ENCODE measurements at regions not wholly inside any gene's neighbourhood (a gene's known extent, or its start where the extent isn't known, plus 50 kb on each side); places are given as distances from the start of the nearest gene placed in this dataset.

DNA sequence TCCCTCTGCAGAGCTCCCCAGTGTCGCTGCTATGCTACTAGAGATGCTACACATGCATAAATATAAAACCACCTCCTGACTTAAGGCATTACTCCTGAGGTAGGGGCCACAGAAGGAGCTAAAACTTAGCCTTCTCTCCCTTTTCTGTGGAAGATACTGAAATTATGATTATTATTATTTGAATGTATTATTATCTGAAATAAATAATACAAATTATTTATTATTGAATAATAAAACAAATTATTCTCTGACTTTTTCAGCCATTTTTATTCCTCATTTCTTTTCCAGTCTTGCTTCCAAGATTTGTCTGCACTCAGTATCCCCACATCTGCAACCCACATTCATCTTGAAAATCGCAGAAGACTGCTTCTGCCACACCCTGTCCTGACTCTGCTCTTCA, 414.9 kb upstream of the ACO1 start:
- ChIA-PET POLR2A (ENCODE audit: low non-redundant PET) (no interaction called here), CTCF (no interaction called here)
- TF ChIP-seq, protein P1, sequence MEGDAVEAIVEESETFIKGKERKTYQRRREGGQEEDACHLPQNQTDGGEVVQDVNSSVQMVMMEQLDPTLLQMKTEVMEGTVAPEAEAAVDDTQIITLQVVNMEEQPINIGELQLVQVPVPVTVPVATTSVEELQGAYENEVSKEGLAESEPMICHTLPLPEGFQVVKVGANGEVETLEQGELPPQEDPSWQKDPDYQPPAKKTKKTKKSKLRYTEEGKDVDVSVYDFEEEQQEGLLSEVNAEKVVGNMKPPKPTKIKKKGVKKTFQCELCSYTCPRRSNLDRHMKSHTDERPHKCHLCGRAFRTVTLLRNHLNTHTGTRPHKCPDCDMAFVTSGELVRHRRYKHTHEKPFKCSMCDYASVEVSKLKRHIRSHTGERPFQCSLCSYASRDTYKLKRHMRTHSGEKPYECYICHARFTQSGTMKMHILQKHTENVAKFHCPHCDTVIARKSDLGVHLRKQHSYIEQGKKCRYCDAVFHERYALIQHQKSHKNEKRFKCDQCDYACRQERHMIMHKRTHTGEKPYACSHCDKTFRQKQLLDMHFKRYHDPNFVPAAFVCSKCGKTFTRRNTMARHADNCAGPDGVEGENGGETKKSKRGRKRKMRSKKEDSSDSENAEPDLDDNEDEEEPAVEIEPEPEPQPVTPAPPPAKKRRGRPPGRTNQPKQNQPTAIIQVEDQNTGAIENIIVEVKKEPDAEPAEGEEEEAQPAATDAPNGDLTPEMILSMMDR (conservative IDR thresholded peaks at IDR 0.05; ENCODE audit: low read depth) = no peak
- H3K27ac ChIP-seq = no peak overlapping the region
- no peak for DNase-seq (ENCODE audit: low spot score)

DNA sequence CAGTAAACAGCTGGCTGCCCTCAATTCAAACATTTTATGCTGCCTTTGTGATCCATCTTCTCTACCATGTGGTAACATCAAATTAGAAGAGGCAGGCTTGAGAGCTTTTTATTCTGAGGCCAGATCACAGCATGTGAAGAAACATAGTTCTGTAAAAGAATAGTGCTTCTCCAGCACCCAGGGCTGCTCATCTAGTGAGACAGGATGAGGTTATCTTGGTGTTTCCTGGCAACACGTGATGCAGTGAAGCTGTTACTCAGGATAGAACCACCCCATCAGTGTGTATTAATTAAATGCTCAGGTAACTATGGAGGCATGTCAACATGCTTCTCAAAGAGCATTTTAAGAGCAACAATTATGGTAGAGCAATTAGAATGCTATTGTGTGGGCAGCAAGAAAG, 400.5 kb upstream of the ACO1 start:
- no peak for DNase-seq (ENCODE audit: low spot score)
- H3K27ac ChIP-seq = no peak overlapping the region
- POLR2A ChIA-PET (ENCODE audit: low non-redundant PET) = no interaction called here
- TF ChIP-seq, protein P1 (conservative IDR thresholded peaks at IDR 0.05; ENCODE audit: low read depth) = no peak
- CTCF ChIA-PET = no interaction called here

DNA sequence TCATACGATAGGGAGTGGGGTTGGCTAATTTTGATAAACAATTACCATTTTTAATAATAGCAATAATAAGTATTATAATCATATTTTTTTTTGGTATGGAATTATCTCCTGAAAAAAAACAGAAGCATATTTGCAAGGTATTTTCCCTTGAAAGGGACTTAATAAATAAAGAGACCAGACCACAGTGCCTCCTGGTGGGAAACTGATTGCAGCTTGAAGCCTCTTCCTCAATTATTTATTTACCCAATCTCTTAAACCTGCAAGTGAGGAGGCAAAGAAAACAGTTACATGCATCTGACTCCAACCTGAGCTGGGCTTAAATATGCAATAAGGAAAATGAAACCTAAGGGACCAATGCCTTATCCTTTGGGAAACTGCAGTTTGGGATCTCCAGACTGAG, 388.1 kb upstream of the ACO1 start:
- ChIA-PET POLR2A (ENCODE audit: low non-redundant PET) (no interaction called here), CTCF (no interaction called here)
- H3K27ac ChIP-seq = no peak overlapping the region
- no peak for DNase-seq (ENCODE audit: low spot score)
- TF ChIP-seq, protein P1 (conservative IDR thresholded peaks at IDR 0.05; ENCODE audit: low read depth) = no peak

DNA sequence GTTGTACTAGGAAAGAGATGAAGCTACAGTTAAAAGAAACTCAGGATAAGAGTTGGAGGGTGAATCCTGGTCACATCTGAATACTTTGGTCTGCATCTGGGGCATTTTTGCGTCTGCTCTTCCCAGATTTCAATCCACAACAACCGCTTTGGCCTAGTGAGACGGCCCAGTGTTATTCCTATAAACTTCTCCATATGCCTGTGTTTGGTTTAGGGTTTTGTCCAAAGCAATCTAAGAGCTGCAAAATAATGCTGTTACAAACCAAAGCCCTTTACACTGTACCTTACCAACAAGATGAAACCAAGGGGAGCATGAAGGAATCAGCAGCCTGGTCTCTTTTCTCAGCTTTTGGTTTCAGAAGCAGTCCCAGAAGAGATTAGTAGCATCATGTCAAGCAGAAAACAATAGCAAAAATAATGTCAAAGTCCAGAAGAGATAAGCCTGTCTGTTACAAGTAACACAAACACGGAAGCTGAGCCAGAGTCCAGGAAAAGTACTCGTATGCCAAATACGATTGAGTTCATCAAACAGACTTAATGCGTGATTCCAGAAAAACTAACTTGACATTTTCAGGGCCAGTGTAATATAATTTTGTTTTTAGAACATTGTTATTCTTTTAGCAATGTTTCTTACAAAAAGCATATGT, 379.9 kb upstream of the ACO1 start:
- no peak for DNase-seq (ENCODE audit: low spot score)
- no peak overlapping the region for H3K27ac ChIP-seq
- CTCF ChIA-PET = no interaction called here

DNA sequence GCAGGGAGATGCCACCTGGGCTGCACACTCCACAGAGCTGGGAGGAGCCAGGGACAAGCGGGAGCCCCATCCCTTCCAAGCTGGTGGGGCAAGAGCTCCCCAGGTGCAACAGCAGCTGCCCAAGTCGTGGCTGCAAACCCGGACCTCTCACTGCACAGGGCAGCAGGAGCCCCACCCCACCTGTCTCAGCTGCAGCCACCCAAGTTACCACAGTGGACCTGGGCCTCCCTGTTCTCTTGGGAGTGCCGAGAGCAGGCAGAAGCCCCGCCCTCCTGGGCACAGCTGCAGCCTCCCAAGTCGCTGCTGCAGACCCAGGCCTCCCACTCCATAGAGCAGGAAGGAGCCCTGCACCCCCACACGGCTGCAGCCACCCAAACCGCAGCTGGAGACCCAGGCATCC, 374.1 kb upstream of the ACO1 start:
- CTCF ChIA-PET = no interaction called here
- TF ChIP-seq, protein P1 (conservative IDR thresholded peaks at IDR 0.05; ENCODE audit: low read depth) = no peak
- no peak for DNase-seq (ENCODE audit: low spot score)
- H3K27ac ChIP-seq = no peak overlapping the region
- POLR2A ChIA-PET (ENCODE audit: low non-redundant PET) = no interaction called here

More for the DNA sequence above, 379.9 kb upstream of the ACO1 start:
- POLR2A ChIA-PET (ENCODE audit: low non-redundant PET) = no interaction called here
- TF ChIP-seq, protein P1 (conservative IDR thresholded peaks at IDR 0.05; ENCODE audit: low read depth) = no peak

DNA sequence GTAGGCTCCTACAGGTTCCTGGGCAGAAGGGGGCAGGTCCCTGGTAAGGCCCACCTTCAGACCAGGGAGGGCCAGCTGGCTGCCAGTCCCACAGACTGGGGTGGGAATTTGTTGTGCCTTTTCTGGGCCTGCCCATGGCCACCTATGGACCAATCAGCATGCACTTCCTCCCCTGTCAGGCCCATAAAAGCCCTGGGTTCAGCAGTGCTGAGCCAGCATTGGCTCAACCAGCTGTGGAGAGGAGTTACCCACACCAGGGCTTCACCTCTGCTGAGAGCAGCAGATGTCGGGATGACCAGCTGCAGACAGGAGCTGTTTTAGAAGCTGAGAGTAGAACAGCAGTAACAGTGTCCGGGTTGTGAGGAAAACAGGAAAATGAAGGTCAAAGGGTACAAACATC, 373.4 kb upstream of the ACO1 start:
- no peak for DNase-seq (ENCODE audit: low spot score)
- CTCF ChIA-PET = no interaction called here
- no peak overlapping the region for H3K27ac ChIP-seq
- TF ChIP-seq, protein P1 (conservative IDR thresholded peaks at IDR 0.05; ENCODE audit: low read depth) = no peak
- POLR2A ChIA-PET (ENCODE audit: low non-redundant PET) = no interaction called here

DNA sequence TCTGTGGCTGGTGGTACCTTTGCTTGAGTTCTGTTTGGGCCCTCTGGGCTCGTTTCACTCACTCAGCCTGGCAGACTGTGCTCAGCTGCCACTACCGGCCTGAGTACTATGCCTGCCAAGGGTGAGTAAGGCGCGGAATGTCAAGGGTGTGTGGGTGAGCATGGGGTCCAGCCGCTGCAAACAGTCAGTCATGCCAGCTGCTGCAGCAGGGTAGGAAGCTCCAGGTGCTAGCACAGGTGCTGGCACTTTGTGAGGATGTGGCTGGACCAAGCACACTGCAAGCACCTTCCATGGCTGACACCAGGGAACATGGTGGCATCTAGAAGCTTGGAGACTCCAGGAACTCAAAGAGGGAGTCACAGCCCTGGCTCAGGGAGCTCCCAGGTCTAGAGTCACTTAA, 368.6 kb upstream of the ACO1 start:
- CTCF ChIA-PET = no interaction called here
- POLR2A ChIA-PET (ENCODE audit: low non-redundant PET) = no interaction called here
- no peak overlapping the region for H3K27ac ChIP-seq
- DNase-seq (ENCODE audit: low spot score) = no peak
- TF ChIP-seq, protein P1 (conservative IDR thresholded peaks at IDR 0.05; ENCODE audit: low read depth) = no peak

Measured in RWPE1 (cell line).